ENCODE measurements at regions not wholly inside any gene's neighbourhood (a gene's known extent, or its start where the extent isn't known, plus 50 kb on each side); places are given as distances from the start of the nearest gene placed in this dataset.

- no peak for TF ChIP-seq CTCF (IDR thresholded peaks at IDR 0.05)
- TF ChIP-seq POLR2A (IDR thresholded peaks at IDR 0.05; ENCODE audit: low read depth) = no peak
Measured at GRCh38 chr6:156534594-156534993, 242.6 kb upstream of the ARID1B start.

Data from esophagus muscularis mucosa (tissue), 3 donors.